ENCODE measurements at regions not wholly inside any gene's neighbourhood (a gene's known extent, or its start where the extent isn't known, plus 50 kb on each side); places are given as distances from the start of the nearest gene placed in this dataset.

GRCh38 chr2:56088411-56088810, 95.4 kb upstream of the CCDC85A start:
- dilution Hi-C loops (cut with MboI; ENCODE audit: extremely low pct_ligation_motif_present, low sequenced_read_pairs), result no loop called here
- no peaks in the 10 kb centered on the region for H3K79me2 ChIP-seq (ENCODE audit: control insufficient read depth, insufficient read depth, low read length)

GRCh38 chr2:56089931-56090330, 93.9 kb upstream of the CCDC85A start:
- dilution Hi-C loops (cut with MboI; ENCODE audit: extremely low pct_ligation_motif_present, low sequenced_read_pairs), result no loop called here
- DNase-seq (ENCODE audit: low read depth, low spot score), result no peak
- Histone ChIP-seq H3K79me2 (ENCODE audit: control insufficient read depth, insufficient read depth, low read length) (no peaks in the 10 kb centered on the region), H3K36me3 (ENCODE audit: control insufficient read depth in 2 of 2, extremely low read depth in 1 of 2, insufficient read depth in 2 of 2, low read length in 2 of 2) (no peaks in the 10 kb centered on the region), H3K4me3 (ENCODE audit: control insufficient read depth in 2 of 3, extremely low read depth in 1 of 3, insufficient read depth in 2 of 3, low read depth in 1 of 3, low read length in 3 of 3) (no peak overlapping the region), H3K4me2 (ENCODE audit: control insufficient read depth, extremely low read depth, insufficient read depth, low read depth, low read length) (no peak overlapping the region), H4K20me1 (ENCODE audit: control insufficient read depth, extremely low read depth, insufficient read depth, low read length) (no peaks in the 10 kb centered on the region), H3K9ac (ENCODE audit: control insufficient read depth, extremely low read depth, insufficient read depth, low read length) (no peak overlapping the region), H2AFZ (ENCODE audit: control insufficient read depth, low read length) (no peak overlapping the region), H3K27ac (ENCODE audit: control insufficient read depth, insufficient read depth, low read length) (no peak overlapping the region), H3K27me3 (ENCODE audit: control insufficient read depth, extremely low read depth, insufficient read depth, low read length) (no peaks in the 10 kb centered on the region), H3K4me1 (ENCODE audit: control insufficient read depth, extremely low read depth, insufficient read depth, low read length) (no peaks in the 10 kb centered on the region), H3K9me3 (ENCODE audit: control insufficient read depth, low read depth, low read length) (no peaks in the 10 kb centered on the region), H3K9me1 (ENCODE audit: control insufficient read depth, extremely low read depth, insufficient read depth, low read length) (no peaks in the 10 kb centered on the region)
- no peak for FAIRE-seq
- TF ChIP-seq EZH2 (IDR thresholded peaks at IDR 0.05; ENCODE audit: low read length) (no peak), CTCF (optimal IDR thresholded peaks at IDR 0.05 in 1 of 3, IDR thresholded peaks at IDR 0.05 in 1 of 3, conservative IDR thresholded peaks at IDR 0.05 in 1 of 3; ENCODE audit: extremely low read depth in 1 of 3, insufficient read depth in 2 of 3, low read length in 3 of 3) (no peak)

More at GRCh38 chr2:56088411-56088810, 95.4 kb upstream of the CCDC85A start:
- Histone ChIP-seq H3K9me1 (ENCODE audit: control insufficient read depth, extremely low read depth, insufficient read depth, low read length) (no peaks in the 10 kb centered on the region), H3K4me1 (ENCODE audit: control insufficient read depth, extremely low read depth, insufficient read depth, low read length) (no peaks in the 10 kb centered on the region), H3K27me3 (ENCODE audit: control insufficient read depth, extremely low read depth, insufficient read depth, low read length) (no peaks in the 10 kb centered on the region), H3K36me3 (ENCODE audit: control insufficient read depth in 2 of 2, extremely low read depth in 1 of 2, insufficient read depth in 2 of 2, low read length in 2 of 2) (no peaks in the 10 kb centered on the region), H2AFZ (ENCODE audit: control insufficient read depth, low read length) (no peak overlapping the region), H3K9ac (ENCODE audit: control insufficient read depth, extremely low read depth, insufficient read depth, low read length) (no peak overlapping the region), H3K4me3 (ENCODE audit: control insufficient read depth in 2 of 3, extremely low read depth in 1 of 3, insufficient read depth in 2 of 3, low read depth in 1 of 3, low read length in 3 of 3) (no peak overlapping the region), H3K4me2 (ENCODE audit: control insufficient read depth, extremely low read depth, insufficient read depth, low read depth, low read length) (no peak overlapping the region), H4K20me1 (ENCODE audit: control insufficient read depth, extremely low read depth, insufficient read depth, low read length) (no peaks in the 10 kb centered on the region), H3K27ac (ENCODE audit: control insufficient read depth, insufficient read depth, low read length) (no peak overlapping the region), H3K9me3 (ENCODE audit: control insufficient read depth, low read depth, low read length) (no peaks in the 10 kb centered on the region)
- no peak for DNase-seq (ENCODE audit: low read depth, low spot score)
- FAIRE-seq, result no peak
- no peak for TF ChIP-seq EZH2 (IDR thresholded peaks at IDR 0.05; ENCODE audit: low read length)
- no peak for TF ChIP-seq CTCF (optimal IDR thresholded peaks at IDR 0.05 in 1 of 3, IDR thresholded peaks at IDR 0.05 in 1 of 3, conservative IDR thresholded peaks at IDR 0.05 in 1 of 3; ENCODE audit: extremely low read depth in 1 of 3, insufficient read depth in 2 of 3, low read length in 3 of 3)
